Nephron (organoid): ENCODE measurements at regions not wholly inside any gene's neighbourhood (a gene's known extent, or its start where the extent isn't known, plus 50 kb on each side); places are given as distances from the start of the nearest gene placed in this dataset.

Experiments used
- H3K27ac Mint-ChIP-seq, 3 experiments: 2 replicates each; pipeline ENCODE4 v1.8.0; 2020; ENCODE audit warnings: mixed read lengths in 3 of 3, mild to moderate bottlenecking in 2 of 3, moderate library complexity in 1 of 3
- H3K27me3 Mint-ChIP-seq: 2 replicates; pipeline ENCODE4 v1.8.0; 2021; ENCODE audit warnings: low read depth, mild to moderate bottlenecking, moderate library complexity, mixed read lengths
- H3K36me3 Mint-ChIP-seq: 2 replicates; pipeline ENCODE4 v1.8.0; 2020; ENCODE audit warnings: low read depth, mixed read lengths
- H3K4me1 Mint-ChIP-seq: 2 replicates; pipeline ENCODE4 v1.8.0; 2020; ENCODE audit warnings: mixed read lengths
- H3K4me3 Mint-ChIP-seq, 3 experiments: 2 replicates each; pipeline ENCODE4 v1.8.0; 2020; ENCODE audit warnings: mild to moderate bottlenecking in 3 of 3, mixed read lengths in 3 of 3, moderate library complexity in 2 of 3
- H3K9me3 Mint-ChIP-seq: 2 replicates; pipeline ENCODE4 v1.8.0; 2020; ENCODE audit warnings: mixed read lengths
- CTCF ChIP-seq, 3 experiments: fragments of 200-600 bp; sonication (generic); IDR thresholded peaks; one replicate each; pipeline ENCODE4 v1.5.0; 2021; ENCODE audit warnings: antibody characterized with exemption in 3 of 3; ENCODE audit not compliant: unreplicated experiment in 3 of 3

- Mint-ChIP-seq H3K36me3 (no peaks in the 10 kb centered on the region), H3K27me3 (peaks cover 14% of the 10 kb centered on the region), H3K27ac (no peak overlapping the region), H3K4me3 (no peak overlapping the region), H3K9me3 (peaks cover 29% of the 10 kb centered on the region), H3K4me1 (no peaks in the 10 kb centered on the region)
- TF ChIP-seq CTCF (IDR thresholded peaks at IDR 0.05; ENCODE audit: unreplicated experiment in 3 of 3), result no peak
Observed at GRCh38 chr15:69685512-69686452, 233.2 kb downstream of the RPLP1 start.

- Mint-ChIP-seq H3K9me3 (peaks cover 29% of the 10 kb centered on the region), H3K27me3 (peaks cover 17% of the 10 kb centered on the region), H3K4me1 (no peaks in the 10 kb centered on the region), H3K27ac (no peak overlapping the region), H3K36me3 (no peaks in the 10 kb centered on the region), H3K4me3 (no peak overlapping the region)
- no peak for TF ChIP-seq CTCF (IDR thresholded peaks at IDR 0.05; ENCODE audit: unreplicated experiment in 3 of 3)
Observed at GRCh38 chr15:69686626-69687025, 234.0 kb downstream of the RPLP1 start.

GRCh38 chr15:69689133-69689532, 236.5 kb downstream of the RPLP1 start:
- H3K27ac Mint-ChIP-seq, result no peak overlapping the region
- peaks cover 36% of the 10 kb centered on the region for H3K27me3 Mint-ChIP-seq
- H3K36me3 Mint-ChIP-seq, result no peaks in the 10 kb centered on the region
- H3K4me1 Mint-ChIP-seq, result no peaks in the 10 kb centered on the region
- TF ChIP-seq CTCF (IDR thresholded peaks at IDR 0.05; ENCODE audit: unreplicated experiment in 3 of 3), result no peak
- no peak overlapping the region for H3K4me3 Mint-ChIP-seq
- peaks cover 26% of the 10 kb centered on the region for H3K9me3 Mint-ChIP-seq

DNA sequence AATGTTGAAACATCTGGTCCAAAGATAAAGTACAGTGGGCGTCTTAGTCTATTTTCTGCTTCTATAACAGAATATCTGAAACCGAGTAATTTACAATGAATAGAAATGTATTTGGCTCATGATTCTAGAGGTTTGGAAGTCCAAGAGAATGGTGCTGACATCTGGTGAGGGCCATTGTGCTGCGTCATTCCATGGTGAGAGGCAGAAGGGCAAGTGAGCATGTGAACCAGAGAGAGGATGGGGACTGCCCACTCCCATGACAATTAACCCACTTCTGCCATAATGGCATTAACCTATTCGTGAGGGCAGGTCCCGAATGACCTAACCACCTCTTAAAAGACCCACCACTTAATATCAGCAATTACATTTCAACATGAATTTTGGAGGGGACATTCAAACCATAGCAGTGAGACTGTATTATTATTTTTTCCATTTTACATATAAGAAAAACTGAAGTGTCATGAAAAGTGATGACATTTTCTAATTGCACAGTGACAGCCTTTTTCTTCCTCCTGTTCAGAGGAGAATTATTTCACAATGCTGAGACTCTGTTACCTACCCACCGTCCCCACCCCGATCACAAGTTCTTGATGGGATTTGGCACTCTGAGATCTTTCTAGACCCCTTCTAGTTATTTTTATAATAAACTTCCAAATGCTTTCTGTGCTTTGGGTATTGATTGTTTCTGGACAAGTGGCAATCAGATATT, 238.8 kb downstream of the RPLP1 start:
- Mint-ChIP-seq H3K4me1 (no peaks in the 10 kb centered on the region), H3K36me3 (no peaks in the 10 kb centered on the region), H3K9me3 (peaks cover 22% of the 10 kb centered on the region), H3K4me3 (no peak overlapping the region), H3K27me3 (peaks cover 44% of the 10 kb centered on the region), H3K27ac (no peak overlapping the region)
- no peak for TF ChIP-seq CTCF (IDR thresholded peaks at IDR 0.05; ENCODE audit: unreplicated experiment in 3 of 3)

DNA sequence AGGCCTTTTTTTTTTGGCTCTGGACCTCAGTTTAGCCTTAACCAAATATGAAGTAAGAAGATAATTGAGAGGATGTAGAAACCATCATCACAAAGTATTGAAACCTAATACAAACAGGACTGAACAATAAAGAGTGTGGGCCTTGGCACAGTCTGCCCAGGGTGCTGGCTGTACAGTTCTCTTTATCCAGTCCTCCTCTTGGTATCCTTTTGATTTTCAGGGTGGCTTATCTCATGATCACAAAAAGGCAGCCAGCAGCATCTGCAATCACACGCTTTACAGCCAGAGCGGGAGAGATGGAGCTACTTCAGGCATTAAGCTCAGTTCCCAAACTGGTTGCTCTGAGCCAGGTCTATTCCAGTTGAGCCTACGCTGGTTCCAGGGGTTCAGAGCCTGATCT, 239.7 kb downstream of the RPLP1 start:
- Mint-ChIP-seq H3K27me3 (peaks cover 43% of the 10 kb centered on the region), H3K4me3 (no peak overlapping the region), H3K4me1 (peaks cover 5% of the 10 kb centered on the region), H3K36me3 (no peaks in the 10 kb centered on the region), H3K27ac (no peak overlapping the region), H3K9me3 (peaks cover 22% of the 10 kb centered on the region)
- no peak for TF ChIP-seq CTCF (IDR thresholded peaks at IDR 0.05; ENCODE audit: unreplicated experiment in 3 of 3)
